NT2/D1 (cell line): ENCODE measurements at regions not wholly inside any gene's neighbourhood (a gene's known extent, or its start where the extent isn't known, plus 50 kb on each side); places are given as distances from the start of the nearest gene placed in this dataset.

Experiments
- YY1 ChIP-seq: IDR thresholded peaks from 2 replicates; pipeline ENCODE4 v1.6.1; 2011; ENCODE audit not compliant: insufficient read length, insufficient read depth
- ZNF274 ChIP-seq: IDR thresholded peaks from 2 replicates; pipeline ENCODE4 v1.6.1; 2011; ENCODE audit warnings: mild to moderate bottlenecking, low read depth, low read length

DNA sequence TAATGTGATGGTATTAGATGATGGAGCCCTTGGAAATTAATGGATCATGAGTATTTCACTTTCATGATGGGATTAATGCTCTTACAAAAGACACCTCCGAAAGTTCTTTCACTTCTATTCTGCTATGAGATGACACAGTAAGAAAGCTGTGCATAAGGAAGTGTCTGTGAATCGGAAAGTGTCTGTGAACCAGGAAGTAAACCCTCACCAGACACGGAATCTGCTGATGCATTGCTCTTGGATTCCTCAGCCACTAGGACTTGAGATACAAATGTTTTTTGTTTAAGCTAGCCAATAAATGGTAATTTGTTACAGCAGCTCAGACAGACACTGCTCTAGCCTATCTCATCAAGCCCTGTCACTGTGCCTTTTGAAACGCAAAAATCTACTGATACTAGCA, 440.4 kb upstream of the PRR20A start:
- no peak for TF ChIP-seq YY1
- TF ChIP-seq ZNF274 = no peak
